ENCODE measurements at regions not wholly inside any gene's neighbourhood (a gene's known extent, or its start where the extent isn't known, plus 50 kb on each side); places are given as distances from the start of the nearest gene placed in this dataset.
"Not testable (repeated sequence)": the region's sequence is repeated elsewhere in the genome, so short reads cannot be mapped to it uniquely, and the experiment has no call there.

DNA sequence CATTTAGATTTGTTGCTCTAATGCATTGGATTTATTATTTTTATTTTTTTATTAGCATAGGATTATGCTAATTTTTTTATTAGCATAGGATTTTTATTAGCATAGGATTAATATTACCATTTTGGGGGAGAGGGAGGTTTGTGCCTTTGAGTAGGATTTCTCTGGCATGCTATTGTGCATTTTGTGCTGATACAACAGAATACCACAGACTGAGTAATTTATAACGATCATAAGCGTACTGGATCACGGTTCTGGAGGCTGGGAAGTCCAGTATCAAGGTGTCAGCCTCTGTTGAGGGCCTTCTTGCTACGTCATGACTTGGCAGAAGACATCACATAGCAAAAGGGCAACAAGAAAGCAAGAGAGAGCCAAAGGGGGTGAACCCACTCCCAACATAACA is 187.5 kb downstream of the XPNPEP1 start:
- peaks cover 9% of the 10 kb centered on the region for H3K27me3 Mint-ChIP-seq
- intact Hi-C loops (cut with micrococcal nuclease), result no loop called here
- Histone ChIP-seq H3K4me1 (ENCODE audit: control insufficient read depth in 2 of 2, insufficient read depth in 2 of 2, low read length in 2 of 2) (no peaks in the 10 kb centered on the region), H3K4me2 (replicated peaks; ENCODE audit: low read depth, low read length, poor library complexity, severe bottlenecking) (no peak overlapping the region), H3K27ac (ENCODE audit: low read length in 2 of 2) (no peak overlapping the region), H3K9me3 (ENCODE audit: control extremely low read depth in 1 of 3, control insufficient read depth in 2 of 3, insufficient read depth in 1 of 3, low read length in 2 of 3) (peaks cover 0 to 4% (median 0%) of the 10 kb centered on the region in 3 donors), H3K79me2 (ENCODE audit: control insufficient read depth, insufficient read depth, low read length) (no peaks in the 10 kb centered on the region), H3K36me3 (replicated peaks in 1 of 2; ENCODE audit: control extremely low read depth in 1 of 2, control insufficient read depth in 1 of 2, extremely low read depth in 1 of 2, insufficient read depth in 2 of 2, low read length in 1 of 2) (no peaks in the 10 kb centered on the region), H2AFZ (ENCODE audit: insufficient read depth, low read depth, low read length, poor library complexity, severe bottlenecking) (no peak overlapping the region), H3K9ac (ENCODE audit: low read length) (no peak overlapping the region), H3K27me3 (replicated peaks in 1 of 4; ENCODE audit: control extremely low read depth in 1 of 4, control insufficient read depth in 3 of 4, insufficient read depth in 4 of 4, low read length in 3 of 4) (no peaks in the 10 kb centered on the region), H3K4me3 (ENCODE audit: control extremely low read depth in 1 of 5, extremely low read depth in 1 of 5, insufficient read depth in 1 of 5, low read depth in 2 of 5, low read length in 4 of 5) (no peak overlapping the region), H4K20me1 (ENCODE audit: control insufficient read depth, insufficient read depth, low read length, poor library complexity, severe bottlenecking) (no peaks in the 10 kb centered on the region)
- no peak overlapping the region for H3K4me3 Mint-ChIP-seq
- 68% methylated on average over 4 of the region's 4 CpGs for WGBS (ENCODE audit: insufficient coverage)
- POLR2A ChIA-PET, result no interaction called here
- no peaks in the 10 kb centered on the region for H3K9me3 Mint-ChIP-seq (ENCODE audit: insufficient read depth)
- ATAC-seq (ENCODE audit: low read depth) (no peak), DNase-seq (no peak)
- CTCF ChIA-PET, result no interaction called here
- no peaks in the 10 kb centered on the region for H3K4me1 Mint-ChIP-seq
- TF ChIP-seq, protein P1, sequence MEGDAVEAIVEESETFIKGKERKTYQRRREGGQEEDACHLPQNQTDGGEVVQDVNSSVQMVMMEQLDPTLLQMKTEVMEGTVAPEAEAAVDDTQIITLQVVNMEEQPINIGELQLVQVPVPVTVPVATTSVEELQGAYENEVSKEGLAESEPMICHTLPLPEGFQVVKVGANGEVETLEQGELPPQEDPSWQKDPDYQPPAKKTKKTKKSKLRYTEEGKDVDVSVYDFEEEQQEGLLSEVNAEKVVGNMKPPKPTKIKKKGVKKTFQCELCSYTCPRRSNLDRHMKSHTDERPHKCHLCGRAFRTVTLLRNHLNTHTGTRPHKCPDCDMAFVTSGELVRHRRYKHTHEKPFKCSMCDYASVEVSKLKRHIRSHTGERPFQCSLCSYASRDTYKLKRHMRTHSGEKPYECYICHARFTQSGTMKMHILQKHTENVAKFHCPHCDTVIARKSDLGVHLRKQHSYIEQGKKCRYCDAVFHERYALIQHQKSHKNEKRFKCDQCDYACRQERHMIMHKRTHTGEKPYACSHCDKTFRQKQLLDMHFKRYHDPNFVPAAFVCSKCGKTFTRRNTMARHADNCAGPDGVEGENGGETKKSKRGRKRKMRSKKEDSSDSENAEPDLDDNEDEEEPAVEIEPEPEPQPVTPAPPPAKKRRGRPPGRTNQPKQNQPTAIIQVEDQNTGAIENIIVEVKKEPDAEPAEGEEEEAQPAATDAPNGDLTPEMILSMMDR (IDR thresholded peaks at IDR 0.05), result no peak
- TF ChIP-seq EZH2 (IDR thresholded peaks at IDR 0.05; ENCODE audit: borderline replicate concordance, insufficient read depth, low read depth, low read length, poor library complexity, severe bottlenecking), result no peak
- H3K27ac Mint-ChIP-seq, result no peak overlapping the region

DNA sequence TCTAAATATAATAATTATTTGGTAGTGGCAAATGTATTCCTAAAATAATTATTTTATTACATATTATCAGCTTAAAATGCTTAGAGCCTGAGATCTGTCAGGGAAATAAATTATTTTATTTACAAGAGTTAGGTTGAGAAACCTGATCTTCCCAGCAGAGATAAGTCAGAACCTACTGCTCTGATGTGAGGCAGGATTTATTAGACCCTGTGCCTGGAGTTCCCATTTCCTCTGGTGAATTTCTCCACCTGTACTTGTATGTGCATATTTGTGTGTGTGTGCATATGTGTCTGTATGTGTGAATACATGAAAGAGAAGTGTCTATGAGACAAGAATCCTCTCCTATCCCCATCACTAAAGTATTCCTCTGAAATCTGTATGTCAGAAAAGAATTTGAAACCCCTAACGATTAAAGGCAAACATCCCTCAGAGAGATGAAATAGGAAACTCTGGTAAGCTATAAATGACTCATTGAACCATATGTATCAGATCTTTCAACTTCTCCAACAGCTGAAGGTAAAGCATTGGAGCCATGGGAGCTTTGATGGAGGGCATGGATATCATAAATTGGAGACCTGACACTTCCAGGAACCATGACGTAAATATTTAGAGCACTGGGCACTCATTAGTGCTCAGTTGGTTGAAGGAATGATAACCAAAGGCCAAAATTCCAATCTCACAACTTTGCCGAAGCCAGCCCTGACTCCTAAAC is 190.9 kb downstream of the XPNPEP1 start:
- no peaks in the 10 kb centered on the region for H3K4me1 Mint-ChIP-seq
- ATAC-seq (ENCODE audit: low read depth) (no peak), DNase-seq (no peak)
- H3K79me2 ChIP-seq (ENCODE audit: control insufficient read depth, insufficient read depth, low read length), result no peaks in the 10 kb centered on the region
- H3K4me3 Mint-ChIP-seq, result no peak overlapping the region
- peaks cover 0 to 4% (median 0%) of the 10 kb centered on the region in 3 donors for H3K9me3 ChIP-seq (ENCODE audit: control extremely low read depth in 1 of 3, control insufficient read depth in 2 of 3, insufficient read depth in 1 of 3, low read length in 2 of 3)
- ChIA-PET CTCF (no interaction called here), POLR2A (no interaction called here)
- H3K27ac ChIP-seq (ENCODE audit: low read length in 2 of 2), result no peak overlapping the region
- H4K20me1 ChIP-seq (ENCODE audit: control insufficient read depth, insufficient read depth, low read length, poor library complexity, severe bottlenecking), result no peaks in the 10 kb centered on the region
- no peak for TF ChIP-seq EZH2 (IDR thresholded peaks at IDR 0.05; ENCODE audit: borderline replicate concordance, insufficient read depth, low read depth, low read length, poor library complexity, severe bottlenecking)
- TF ChIP-seq, protein P1 (IDR thresholded peaks at IDR 0.05), result no peak
- no peak overlapping the region for H3K27ac Mint-ChIP-seq
- H3K36me3 ChIP-seq (replicated peaks in 1 of 2; ENCODE audit: control extremely low read depth in 1 of 2, control insufficient read depth in 1 of 2, extremely low read depth in 1 of 2, insufficient read depth in 2 of 2, low read length in 1 of 2), result no peaks in the 10 kb centered on the region
- no peak overlapping the region for H3K4me2 ChIP-seq (replicated peaks; ENCODE audit: low read depth, low read length, poor library complexity, severe bottlenecking)
- H3K9ac ChIP-seq (ENCODE audit: low read length), result no peak overlapping the region
- H3K4me3 ChIP-seq (ENCODE audit: control extremely low read depth in 1 of 5, extremely low read depth in 1 of 5, insufficient read depth in 1 of 5, low read depth in 2 of 5, low read length in 4 of 5), result no peak overlapping the region
- peaks cover 7% of the 10 kb centered on the region for H3K27me3 Mint-ChIP-seq
- no peaks in the 10 kb centered on the region for H3K27me3 ChIP-seq (replicated peaks in 1 of 4; ENCODE audit: control extremely low read depth in 1 of 4, control insufficient read depth in 3 of 4, insufficient read depth in 4 of 4, low read length in 3 of 4)
- no peak overlapping the region for H2AFZ ChIP-seq (ENCODE audit: insufficient read depth, low read depth, low read length, poor library complexity, severe bottlenecking)
- no peaks in the 10 kb centered on the region for H3K4me1 ChIP-seq (ENCODE audit: control insufficient read depth in 2 of 2, insufficient read depth in 2 of 2, low read length in 2 of 2)
- no peaks in the 10 kb centered on the region for H3K9me3 Mint-ChIP-seq (ENCODE audit: insufficient read depth)
- WGBS (ENCODE audit: insufficient coverage), result no CpG with 5 or more reads among the region's 3 CpGs
- intact Hi-C loops (cut with micrococcal nuclease), result no loop called here

DNA sequence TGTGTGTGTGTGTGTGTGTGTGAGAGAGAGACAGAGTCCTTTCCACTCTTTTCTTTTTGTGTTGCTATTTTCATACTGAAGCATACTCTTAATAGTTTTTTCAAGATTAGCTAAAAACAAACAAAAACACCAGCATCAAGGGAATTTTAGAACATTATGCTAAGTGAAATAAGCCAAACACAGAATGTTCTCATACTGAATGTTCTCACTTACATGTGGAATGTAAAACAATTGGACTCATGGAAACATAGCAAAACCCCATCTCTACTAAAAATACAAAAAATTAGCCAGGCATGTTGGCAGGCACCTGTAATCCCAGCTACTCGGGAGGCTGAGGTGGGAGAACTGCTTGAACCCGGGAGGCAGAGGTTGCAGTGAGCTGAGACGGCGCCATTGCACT is 193.4 kb downstream of the XPNPEP1 start:
- H3K27me3 ChIP-seq (replicated peaks in 1 of 4; ENCODE audit: control extremely low read depth in 1 of 4, control insufficient read depth in 3 of 4, insufficient read depth in 4 of 4, low read length in 3 of 4); H3K9ac ChIP-seq (ENCODE audit: low read length); H3K36me3 ChIP-seq (replicated peaks in 1 of 2; ENCODE audit: control extremely low read depth in 1 of 2, control insufficient read depth in 1 of 2, extremely low read depth in 1 of 2, insufficient read depth in 2 of 2, low read length in 1 of 2); H3K9me3 ChIP-seq (ENCODE audit: control extremely low read depth in 1 of 3, control insufficient read depth in 2 of 3, insufficient read depth in 1 of 3, low read length in 2 of 3); H3K79me2 ChIP-seq (ENCODE audit: control insufficient read depth, insufficient read depth, low read length); H3K4me2 ChIP-seq (replicated peaks; ENCODE audit: low read depth, low read length, poor library complexity, severe bottlenecking); POLR2A ChIA-PET; DNase-seq; H3K9me3 Mint-ChIP-seq (ENCODE audit: insufficient read depth); H3K4me3 ChIP-seq (ENCODE audit: control extremely low read depth in 1 of 5, extremely low read depth in 1 of 5, insufficient read depth in 1 of 5, low read depth in 2 of 5, low read length in 4 of 5); H3K4me1 ChIP-seq (ENCODE audit: control insufficient read depth in 2 of 2, insufficient read depth in 2 of 2, low read length in 2 of 2); H3K27ac ChIP-seq (ENCODE audit: low read length in 2 of 2); intact Hi-C loops (cut with micrococcal nuclease); H3K27ac Mint-ChIP-seq; H4K20me1 ChIP-seq (ENCODE audit: control insufficient read depth, insufficient read depth, low read length, poor library complexity, severe bottlenecking); H3K4me1 Mint-ChIP-seq; H2AFZ ChIP-seq (ENCODE audit: insufficient read depth, low read depth, low read length, poor library complexity, severe bottlenecking); CTCF ChIA-PET; ATAC-seq (ENCODE audit: low read depth); H3K4me3 Mint-ChIP-seq; H3K27me3 Mint-ChIP-seq: not testable (repeated sequence)
- WGBS (ENCODE audit: insufficient coverage), result 94% methylated on average over 3 of the region's 4 CpGs

Measured in B cell (primary cell).